ENCODE measurements at regions not wholly inside any gene's neighbourhood (a gene's known extent, or its start where the extent isn't known, plus 50 kb on each side); places are given as distances from the start of the nearest gene placed in this dataset.

DNA sequence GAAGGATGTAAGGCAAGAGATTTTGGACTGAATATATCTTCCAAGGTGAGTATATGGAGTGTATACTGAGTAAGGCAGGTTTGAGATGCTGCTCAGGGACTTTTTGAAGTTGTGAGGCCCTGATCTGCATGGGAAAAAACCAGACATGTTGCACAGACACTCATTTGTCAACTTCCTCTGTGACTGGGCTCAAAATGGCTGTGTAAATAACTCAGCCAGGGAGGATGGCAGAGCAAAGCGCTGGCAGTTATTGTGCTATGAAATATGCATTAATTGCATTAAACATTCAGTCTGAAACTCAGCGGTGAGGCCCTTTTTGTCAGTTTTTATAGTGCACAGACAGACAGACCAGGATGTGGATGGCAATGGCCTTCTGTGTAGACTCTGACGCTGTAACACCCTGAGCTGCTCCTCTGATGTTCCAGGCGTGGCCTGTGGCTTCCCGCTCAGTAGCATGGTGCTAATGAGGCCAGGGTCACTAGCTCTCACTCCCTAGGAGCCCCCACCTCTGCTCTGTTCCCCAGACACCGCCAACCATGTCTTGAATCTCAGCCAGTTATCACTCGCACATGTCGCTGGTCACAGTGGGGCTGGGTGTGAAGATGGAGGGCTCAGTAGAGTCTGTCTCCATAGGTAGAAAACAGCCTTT is 307.0 kb upstream of the PROX1 start:
- Histone ChIP-seq H3K9ac (ENCODE audit: low read length) (no peak overlapping the region), H3K4me3 (ENCODE audit: control extremely low read depth in 1 of 5, extremely low read depth in 1 of 5, insufficient read depth in 1 of 5, low read depth in 2 of 5, low read length in 4 of 5) (no peak overlapping the region), H3K4me1 (ENCODE audit: control insufficient read depth in 2 of 2, insufficient read depth in 2 of 2, low read length in 2 of 2) (no peaks in the 10 kb centered on the region), H3K79me2 (ENCODE audit: control insufficient read depth, insufficient read depth, low read length) (no peaks in the 10 kb centered on the region), H3K9me3 (ENCODE audit: control extremely low read depth in 1 of 3, control insufficient read depth in 2 of 3, insufficient read depth in 1 of 3, low read length in 2 of 3) (peaks cover 0 to 5% (median 0%) of the 10 kb centered on the region in 3 donors), H3K27ac (ENCODE audit: low read length in 2 of 2) (no peak overlapping the region), H4K20me1 (ENCODE audit: control insufficient read depth, insufficient read depth, low read length, poor library complexity, severe bottlenecking) (no peaks in the 10 kb centered on the region), H2AFZ (ENCODE audit: insufficient read depth, low read depth, low read length, poor library complexity, severe bottlenecking) (no peak overlapping the region), H3K27me3 (replicated peaks in 1 of 4; ENCODE audit: control extremely low read depth in 1 of 4, control insufficient read depth in 3 of 4, insufficient read depth in 4 of 4, low read length in 3 of 4) (no peaks in the 10 kb centered on the region), H3K36me3 (replicated peaks in 1 of 2; ENCODE audit: control extremely low read depth in 1 of 2, control insufficient read depth in 1 of 2, extremely low read depth in 1 of 2, insufficient read depth in 2 of 2, low read length in 1 of 2) (no peaks in the 10 kb centered on the region), H3K4me2 (replicated peaks; ENCODE audit: low read depth, low read length, poor library complexity, severe bottlenecking) (no peak overlapping the region)
- Mint-ChIP-seq H3K4me3 (no peak overlapping the region), H3K9me3 (ENCODE audit: insufficient read depth) (no peaks in the 10 kb centered on the region), H3K27me3 (no peaks in the 10 kb centered on the region), H3K27ac (no peak overlapping the region), H3K4me1 (no peaks in the 10 kb centered on the region)
- no peak for TF ChIP-seq EZH2 (IDR thresholded peaks at IDR 0.05; ENCODE audit: borderline replicate concordance, insufficient read depth, low read depth, low read length, poor library complexity, severe bottlenecking)
- TF ChIP-seq, protein P1, sequence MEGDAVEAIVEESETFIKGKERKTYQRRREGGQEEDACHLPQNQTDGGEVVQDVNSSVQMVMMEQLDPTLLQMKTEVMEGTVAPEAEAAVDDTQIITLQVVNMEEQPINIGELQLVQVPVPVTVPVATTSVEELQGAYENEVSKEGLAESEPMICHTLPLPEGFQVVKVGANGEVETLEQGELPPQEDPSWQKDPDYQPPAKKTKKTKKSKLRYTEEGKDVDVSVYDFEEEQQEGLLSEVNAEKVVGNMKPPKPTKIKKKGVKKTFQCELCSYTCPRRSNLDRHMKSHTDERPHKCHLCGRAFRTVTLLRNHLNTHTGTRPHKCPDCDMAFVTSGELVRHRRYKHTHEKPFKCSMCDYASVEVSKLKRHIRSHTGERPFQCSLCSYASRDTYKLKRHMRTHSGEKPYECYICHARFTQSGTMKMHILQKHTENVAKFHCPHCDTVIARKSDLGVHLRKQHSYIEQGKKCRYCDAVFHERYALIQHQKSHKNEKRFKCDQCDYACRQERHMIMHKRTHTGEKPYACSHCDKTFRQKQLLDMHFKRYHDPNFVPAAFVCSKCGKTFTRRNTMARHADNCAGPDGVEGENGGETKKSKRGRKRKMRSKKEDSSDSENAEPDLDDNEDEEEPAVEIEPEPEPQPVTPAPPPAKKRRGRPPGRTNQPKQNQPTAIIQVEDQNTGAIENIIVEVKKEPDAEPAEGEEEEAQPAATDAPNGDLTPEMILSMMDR (IDR thresholded peaks at IDR 0.05), result no peak
- DNase-seq, result no peak
- 76% methylated on average over 5 of the region's 8 CpGs for WGBS (ENCODE audit: insufficient coverage)
- intact Hi-C loops (cut with micrococcal nuclease), result no loop called here
- POLR2A ChIA-PET, result no interaction called here
- ATAC-seq (ENCODE audit: low read depth), result no peak
- CTCF ChIA-PET, result no interaction called here

DNA sequence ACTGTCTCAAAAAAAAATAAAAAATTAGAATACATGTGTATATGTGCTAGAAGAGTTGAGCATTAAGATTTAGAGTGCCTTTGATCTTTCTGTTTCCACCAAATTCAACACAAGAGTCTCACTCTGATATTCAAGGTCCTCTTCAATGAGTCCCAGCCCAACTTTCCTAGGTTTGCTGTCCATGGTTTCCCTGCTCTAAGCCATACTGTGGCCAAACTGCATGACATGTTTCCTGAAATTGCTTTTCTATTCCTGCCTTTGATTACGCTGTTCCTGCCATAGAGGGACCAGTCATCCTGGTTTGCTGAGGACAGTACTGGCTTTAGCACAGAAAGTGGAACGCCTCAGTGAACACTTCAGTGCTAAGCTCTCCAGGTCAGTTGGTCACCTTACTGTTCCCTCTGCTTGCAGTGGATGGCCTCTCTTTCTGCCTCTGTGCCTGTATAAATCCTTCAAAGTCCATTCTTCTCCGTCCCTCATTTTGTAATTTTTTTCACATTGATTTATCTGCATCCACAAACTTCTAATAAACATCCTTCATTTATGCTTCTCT is 305.9 kb upstream of the PROX1 start:
- ChIA-PET CTCF (no interaction called here), POLR2A (no interaction called here)
- intact Hi-C loops (cut with micrococcal nuclease), result no loop called here
- DNase-seq (no peak), ATAC-seq (ENCODE audit: low read depth) (no peak)
- WGBS (ENCODE audit: insufficient coverage), result 83% methylated on average over 3 of the region's 3 CpGs
- H3K27ac Mint-ChIP-seq, result no peak overlapping the region
- H3K4me1 Mint-ChIP-seq, result no peaks in the 10 kb centered on the region
- H4K20me1 ChIP-seq (ENCODE audit: control insufficient read depth, insufficient read depth, low read length, poor library complexity, severe bottlenecking), result no peaks in the 10 kb centered on the region
- no peak overlapping the region for H3K4me2 ChIP-seq (replicated peaks; ENCODE audit: low read depth, low read length, poor library complexity, severe bottlenecking)
- peaks cover 0 to 5% (median 0%) of the 10 kb centered on the region in 3 donors for H3K9me3 ChIP-seq (ENCODE audit: control extremely low read depth in 1 of 3, control insufficient read depth in 2 of 3, insufficient read depth in 1 of 3, low read length in 2 of 3)
- H3K27ac ChIP-seq (ENCODE audit: low read length in 2 of 2), result no peak overlapping the region
- H3K4me3 ChIP-seq (ENCODE audit: control extremely low read depth in 1 of 5, extremely low read depth in 1 of 5, insufficient read depth in 1 of 5, low read depth in 2 of 5, low read length in 4 of 5), result no peak overlapping the region
- H3K36me3 ChIP-seq (replicated peaks in 1 of 2; ENCODE audit: control extremely low read depth in 1 of 2, control insufficient read depth in 1 of 2, extremely low read depth in 1 of 2, insufficient read depth in 2 of 2, low read length in 1 of 2), result no peaks in the 10 kb centered on the region
- TF ChIP-seq, protein P1 (IDR thresholded peaks at IDR 0.05), result no peak
- TF ChIP-seq EZH2 (IDR thresholded peaks at IDR 0.05; ENCODE audit: borderline replicate concordance, insufficient read depth, low read depth, low read length, poor library complexity, severe bottlenecking), result no peak
- H3K9me3 Mint-ChIP-seq (ENCODE audit: insufficient read depth), result no peaks in the 10 kb centered on the region
- H3K27me3 ChIP-seq (replicated peaks in 1 of 4; ENCODE audit: control extremely low read depth in 1 of 4, control insufficient read depth in 3 of 4, insufficient read depth in 4 of 4, low read length in 3 of 4), result no peaks in the 10 kb centered on the region
- no peaks in the 10 kb centered on the region for H3K79me2 ChIP-seq (ENCODE audit: control insufficient read depth, insufficient read depth, low read length)
- no peaks in the 10 kb centered on the region for H3K4me1 ChIP-seq (ENCODE audit: control insufficient read depth in 2 of 2, insufficient read depth in 2 of 2, low read length in 2 of 2)
- no peak overlapping the region for H3K9ac ChIP-seq (ENCODE audit: low read length)
- no peak overlapping the region for H2AFZ ChIP-seq (ENCODE audit: insufficient read depth, low read depth, low read length, poor library complexity, severe bottlenecking)
- no peak overlapping the region for H3K4me3 Mint-ChIP-seq
- no peaks in the 10 kb centered on the region for H3K27me3 Mint-ChIP-seq

Data from B cell (primary cell).